Gastroesophageal sphincter (tissue), 4 donors: ENCODE measurements at regions not wholly inside any gene's neighbourhood (a gene's known extent, or its start where the extent isn't known, plus 50 kb on each side); places are given as distances from the start of the nearest gene placed in this dataset.

Experiments
- ATAC-seq: fragments of 150-250 bp; one replicate; pipeline ENCODE4 v1.9.1; 2016; ENCODE audit warnings: mild to moderate bottlenecking, moderate library complexity
- H3K27ac ChIP-seq, 4 donors: fragments of 200-600 bp; sonication (generic) in 3 of 4; 1 replicate in 3 of 4; 2 replicates in 1 of 4; pipeline ENCODE4 v1.5.1; 2016 to 2019
- H3K27me3 ChIP-seq: fragments of 200-600 bp; sonication (generic); one replicate; pipeline ENCODE4 v1.5.1; 2019
- H3K36me3 ChIP-seq, 2 donors: fragments of 200-600 bp; sonication (generic); one replicate each; pipeline ENCODE4 v1.5.1; 2019; ENCODE audit warnings: control low read depth in 1 of 2
- H3K4me1 ChIP-seq, 3 donors: fragments of 200-600 bp; sonication (generic); 1 replicate in 2 of 3; 2 replicates in 1 of 3; pipeline ENCODE4 v1.5.1; 2016 to 2019; ENCODE audit warnings: control low read depth in 2 of 3
- H3K4me3 ChIP-seq, 2 donors: fragments of 200-600 bp; sonication (generic); one replicate each; pipeline ENCODE4 v1.5.1; 2019; ENCODE audit warnings: mild to moderate bottlenecking in 1 of 2, moderate library complexity in 1 of 2
- H3K9me3 ChIP-seq, 3 donors: fragments of 200-600 bp; sonication (generic); one replicate each; pipeline ENCODE4 v1.5.1; 2017 to 2019; ENCODE audit warnings: control low read depth in 2 of 3
- CTCF ChIP-seq, 4 experiments: fragments of 200-600 bp in 2 of 4; fragments of 450-650 bp in 2 of 4; sonication (generic) in 1 of 4; IDR thresholded peaks; one replicate each; pipeline ENCODE4 v1.5.1; 2017 to 2019; ENCODE audit warnings: antibody characterized with exemption in 4 of 4, mild to moderate bottlenecking in 2 of 4, moderate library complexity in 2 of 4
- EP300 ChIP-seq: sonication (generic); formaldehyde crosslinking; IDR thresholded peaks from one replicate; pipeline ENCODE4 v1.6.1; 2017; ENCODE audit warnings: antibody characterized with exemption, mild to moderate bottlenecking
- POLR2A ChIP-seq, 2 donors: fragments of 450-650 bp; IDR thresholded peaks; one replicate each; pipeline ENCODE4 v1.6.1; 2017; ENCODE audit warnings: antibody characterized with exemption in 2 of 2, mild to moderate bottlenecking in 2 of 2, moderate library complexity in 1 of 2
- POLR2AphosphoS5 ChIP-seq: sonication (generic); formaldehyde crosslinking; IDR thresholded peaks from one replicate; pipeline ENCODE4 v1.6.1; 2017; ENCODE audit warnings: antibody characterized with exemption
- WGBS, 2 donors: methylation state at CpG; one replicate each; pipeline ENCODE4 v1.1.5; 2018; ENCODE audit warnings: low coverage in 1 of 2; 5-methylcytosine and 5-hydroxymethylcytosine counted together

- Histone ChIP-seq H3K4me1 (peaks cover 0 to 5% (median 4%) of the 10 kb centered on the region in 3 donors), H3K27me3 (peaks cover 84% of the 10 kb centered on the region), H3K27ac (no peak overlapping the region), H3K9me3 (no peaks in the 10 kb centered on the region), H3K4me3 (no peak overlapping the region), H3K36me3 (no peaks in the 10 kb centered on the region)
- ATAC-seq = no peak
- 17 to 61% methylated on average over 2 to 5 of the region's 8 CpGs for WGBS, 2 donors
- TF ChIP-seq EP300 = no peak
- TF ChIP-seq POLR2AphosphoS5 = no peak
- TF ChIP-seq CTCF (IDR thresholded peaks at IDR 0.05) = no peak
- TF ChIP-seq POLR2A (IDR thresholded peaks at IDR 0.05) = no peak
Observed at GRCh38 chr16:87044032-87044382, 273.2 kb downstream of the C16orf95 start.

- no peaks in the 10 kb centered on the region for H3K9me3 ChIP-seq
- H3K27me3 ChIP-seq = peaks cover 87% of the 10 kb centered on the region
- no peak overlapping the region for H3K4me3 ChIP-seq
- ATAC-seq = no peak
- H3K4me1 ChIP-seq = peaks cover 0 to 5% (median 4%) of the 10 kb centered on the region in 3 donors
- TF ChIP-seq CTCF (IDR thresholded peaks at IDR 0.05) (no peak), EP300 (no peak), POLR2A (IDR thresholded peaks at IDR 0.05) (no peak), POLR2AphosphoS5 (no peak)
- H3K36me3 ChIP-seq = no peaks in the 10 kb centered on the region
- WGBS, 2 donors = 50 to 80% methylated on average over 1 to 2 of the region's 11 CpGs
- H3K27ac ChIP-seq = no peak overlapping the region
Observed at GRCh38 chr16:87044829-87045228, 272.4 kb downstream of the C16orf95 start.

- ATAC-seq = no peak
- 84 to 87% methylated on average over 10 to 18 of the region's 25 CpGs for whole genome bisulfite sequencing, 2 donors
- Histone ChIP-seq H3K36me3 (no peaks in the 10 kb centered on the region), H3K27me3 (peaks cover 87% of the 10 kb centered on the region), H3K4me1 (peaks cover 0 to 5% (median 4%) of the 10 kb centered on the region in 3 donors), H3K27ac (no peak overlapping the region), H3K4me3 (no peak overlapping the region), H3K9me3 (no peaks in the 10 kb centered on the region)
- TF ChIP-seq CTCF (IDR thresholded peaks at IDR 0.05) (no peak), POLR2AphosphoS5 (no peak), EP300 (no peak), POLR2A (IDR thresholded peaks at IDR 0.05) (no peak)
Observed at GRCh38 chr16:87045466-87046216, 271.6 kb downstream of the C16orf95 start.

GRCh38 chr16:87046235-87046634 lies 271.0 kb downstream of the C16orf95 start:
- WGBS, 2 donors = 100% methylated on average over 1 of the region's 9 CpGs; no CpG with 5 or more reads in 1 of the 2 donors
- H3K27ac ChIP-seq = no peak overlapping the region
- H3K36me3 ChIP-seq = no peaks in the 10 kb centered on the region

More at GRCh38 chr16:87046235-87046634, 271.0 kb downstream of the C16orf95 start:
- TF ChIP-seq POLR2A (IDR thresholded peaks at IDR 0.05) (no peak), CTCF (IDR thresholded peaks at IDR 0.05) (no peak), EP300 (no peak), POLR2AphosphoS5 (no peak)
- Histone ChIP-seq H3K4me3 (no peak overlapping the region), H3K9me3 (no peaks in the 10 kb centered on the region), H3K27me3 (peaks cover 84% of the 10 kb centered on the region), H3K4me1 (peaks cover 0 to 5% (median 4%) of the 10 kb centered on the region in 3 donors)
- ATAC-seq = no peak
